HepG2 (cell line): ENCODE measurements at regions not wholly inside any gene's neighbourhood (a gene's known extent, or its start where the extent isn't known, plus 50 kb on each side); places are given as distances from the start of the nearest gene placed in this dataset.

Experiments
- ATAC-seq: fragments of 200-7000 bp; cut with Tn5 transposase; 3 replicates; pipeline ENCODE4 v1.9.1; 2020; ENCODE audit warnings: mild to moderate bottlenecking, moderate library complexity
- BruUV-seq: library from RNA; stranded (reverse); fragments of 400-500 nt; replicated peaks from 2 replicates; lab custom pipeline; 2021; lab: Mats Ljungman, UMichigan
- CTCF ChIA-PET: fragments of 300-600 bp; formaldehyde crosslinking; extraction: SDS; loops from one replicate; lab custom pipeline; 2021; ENCODE audit warnings: low total read pairs, inconsistent platforms, low intra/inter-chr PET ratio; lab: Yijun Ruan, JAX
- POLR2A ChIA-PET: fragments of 350-600 bp; sonication (Branson Sonifier 250); formaldehyde crosslinking; loops from one replicate; lab custom pipeline; 2020; ENCODE audit warnings: antibody characterized with exemption, inconsistent platforms; lab: Yijun Ruan, JAX
- DNase-seq: peaks from one replicate; pipeline ENCODE4 v3.0.0-alpha.2; 2015; ENCODE audit warnings: low spot score
- FAIRE-seq: peaks from 3 replicates; lab custom pipeline; 2011; peaks lifted over from hg19 to GRCh38; lab: Jason Lieb, UNC
- H2AFZ ChIP-seq: one replicate; pipeline ENCODE4 v1.6.1; 2011; ENCODE audit warnings: low read length, inconsistent platforms
- H3K27ac ChIP-seq: fragments of 300-600 bp; 3 replicates; pipeline ENCODE4 v1.8.0; 2011; ENCODE audit warnings: mixed run types, mild to moderate bottlenecking, mixed read lengths, low read length, inconsistent platforms; ENCODE audit not compliant: insufficient read depth; ENCODE audit errors: extremely low read length
- H3K27me3 ChIP-seq, 2 experiments: fragments of 200-600 bp in 1 of 2; 2 replicates in 1 of 2; 3 replicates in 1 of 2; pipeline versions ENCODE4 v1.6.0 to v1.8.0; 2011; ENCODE audit warnings: low read length in 2 of 2, mild to moderate bottlenecking in 2 of 2, moderate library complexity in 2 of 2, inconsistent platforms in 1 of 2; ENCODE audit not compliant: insufficient read depth in 2 of 2, control insufficient read depth in 1 of 2
- H3K36me3 ChIP-seq, 2 experiments: fragments of 200-600 bp in 1 of 2; replicated peaks in 1 of 2; 2 replicates in 1 of 2; 3 replicates in 1 of 2; pipeline versions ENCODE4 v1.5.1 to v1.8.0; 2011; ENCODE audit warnings: low read length in 2 of 2, inconsistent platforms in 1 of 2; ENCODE audit not compliant: insufficient read depth in 2 of 2, control insufficient read depth in 1 of 2
- H3K4me1 ChIP-seq: 2 replicates; pipeline ENCODE4 v1.5.1; 2012; ENCODE audit warnings: low read length, inconsistent platforms; ENCODE audit not compliant: insufficient read depth
- H3K4me2 ChIP-seq: 2 replicates; pipeline ENCODE4 v1.6.0; 2011; ENCODE audit warnings: low read depth, low read length, inconsistent platforms
- H3K4me3 ChIP-seq, 3 experiments: fragments of 200-600 bp in 1 of 3; sonication (generic), shearing (Covaris generic) in 1 of 3; replicated peaks in 1 of 3; 2 replicates each; pipeline ENCODE4 v1.5.1; 2011 to 2016; ENCODE audit warnings: low read length in 3 of 3, inconsistent platforms in 2 of 3, low read depth in 2 of 3, mild to moderate bottlenecking in 2 of 3, control low read depth in 1 of 3, mixed read lengths in 1 of 3; ENCODE audit not compliant: insufficient read depth in 1 of 3
- H3K79me2 ChIP-seq: one replicate; pipeline ENCODE4 v1.6.1; 2011; ENCODE audit warnings: low read length, inconsistent platforms; ENCODE audit not compliant: insufficient read depth
- H3K9ac ChIP-seq: 2 replicates; pipeline ENCODE4 v1.6.0; 2011; ENCODE audit warnings: mild to moderate bottlenecking, low read depth, low read length, inconsistent platforms; ENCODE audit not compliant: insufficient read depth
- H3K9me3 ChIP-seq: 2 replicates; pipeline ENCODE4 v1.5.1; 2012; ENCODE audit warnings: mild to moderate bottlenecking, low read length
- H4K20me1 ChIP-seq: 2 replicates; pipeline ENCODE4 v1.6.0; 2011; ENCODE audit warnings: inconsistent platforms, mild to moderate bottlenecking, low read length, moderate library complexity; ENCODE audit not compliant: insufficient read depth
- ATF7 ChIP-seq, 2 experiments: fragments of 450-650 bp in 1 of 2; sonication (generic) in 1 of 2; formaldehyde crosslinking in 1 of 2; IDR thresholded peaks; 2 replicates each; pipeline versions ENCODE4 v1.4.0 to v1.6.1; 2016 to 2020; ENCODE audit warnings: antibody characterized with exemption in 1 of 2, mild to moderate bottlenecking in 1 of 2, missing genetic modification reagents in 1 of 2
- FOXP1 ChIP-seq, 2 experiments: fragments of 450-650 bp in 1 of 2; IDR thresholded peaks; 2 replicates each; pipeline ENCODE4 v1.6.1; 2017 to 2018; ENCODE audit warnings: antibody characterized with exemption in 1 of 2
- THAP11 ChIP-seq: IDR thresholded peaks from 2 replicates; pipeline ENCODE4 v1.6.1; 2016; ENCODE audit warnings: missing biosample characterization, missing genetic modification reagents
- ZNF282 ChIP-seq: fragments of 450-650 bp; IDR thresholded peaks from 2 replicates; pipeline ENCODE4 v1.6.1; 2018; ENCODE audit not compliant: partially characterized antibody
- WGBS: methylation state at CpG from one replicate; pipeline ENCODE4 v1.1.6; 2017; ENCODE audit warnings: low lambda C conversion rate; 5-methylcytosine and 5-hydroxymethylcytosine counted together
- in situ Hi-C: cut with HindIII; loops from 2 replicates; pipeline ENCODE4 v1.10.0; 2017; ENCODE audit warnings: low pct_unique_long_range_greater_than_20kb; ENCODE audit not compliant: extremely low pct_ligation_motif_present
- intact Hi-C: fragments of 100-400 bp; cut with micrococcal nuclease; formaldehyde crosslinking; loops from one replicate; pipeline ENCODE4 v1.10.0; 2022; ENCODE audit not compliant: unreplicated experiment
- TF ChIP-seq, protein P1 (sequence below): sonication (generic); formaldehyde crosslinking; IDR thresholded peaks from 2 replicates; pipeline ENCODE4 v1.4.0; 2020; ENCODE audit warnings: missing genetic modification reagents
- TF ChIP-seq, protein P2 (sequence below): sonication (generic); formaldehyde crosslinking; IDR thresholded peaks from 2 replicates; pipeline ENCODE4 v1.4.0; 2020; ENCODE audit warnings: missing genetic modification reagents
- TF ChIP-seq, protein P3 (sequence below): sonication (generic); formaldehyde crosslinking; conservative IDR thresholded peaks from 2 replicates; pipeline ENCODE4 v1.4.0; 2020; ENCODE audit warnings: missing genetic modification reagents
- TF ChIP-seq, protein P4 (sequence below): sonication (generic); formaldehyde crosslinking; IDR thresholded peaks from 2 replicates; pipeline ENCODE4 v1.4.0; 2020; ENCODE audit warnings: mild to moderate bottlenecking, missing genetic modification reagents

DNA sequence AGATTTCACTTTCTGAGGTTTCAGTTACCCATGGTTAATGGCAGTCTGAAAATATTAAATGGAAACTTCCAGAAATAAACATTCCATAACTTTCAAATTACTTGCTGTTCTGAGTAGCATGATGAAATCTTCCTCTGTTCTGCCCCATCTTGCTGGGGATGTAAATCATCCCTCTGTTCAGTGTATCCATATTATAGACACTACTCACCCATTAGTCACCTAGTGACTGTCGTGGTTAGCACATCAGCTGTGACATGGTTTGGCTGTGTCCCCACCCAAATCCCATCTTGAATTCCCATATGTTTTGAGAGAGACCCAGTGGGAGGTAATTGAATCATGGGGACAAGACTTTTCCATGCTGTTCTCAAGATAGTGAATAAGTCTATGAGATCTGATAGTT lies 125.5 kb upstream of the GIMD1 start:
- no peak for DNase-seq

More for the DNA sequence above, 125.5 kb upstream of the GIMD1 start:
- H3K36me3 ChIP-seq: no peaks in the 10 kb centered on the region
- H4K20me1 ChIP-seq: no peaks in the 10 kb centered on the region
- in situ Hi-C loops: no loop called here
- H3K4me1 ChIP-seq: no peaks in the 10 kb centered on the region
- H3K27ac ChIP-seq: no peak overlapping the region
- FAIRE-seq (no peak), ATAC-seq (no peak)
- no TSS peak for BruUV-seq
- H3K79me2 ChIP-seq: no peaks in the 10 kb centered on the region
- 0% methylated on average over 1 of the region's 1 CpG for WGBS
- no peak overlapping the region for H2AFZ ChIP-seq
- TF ChIP-seq, protein P1, sequence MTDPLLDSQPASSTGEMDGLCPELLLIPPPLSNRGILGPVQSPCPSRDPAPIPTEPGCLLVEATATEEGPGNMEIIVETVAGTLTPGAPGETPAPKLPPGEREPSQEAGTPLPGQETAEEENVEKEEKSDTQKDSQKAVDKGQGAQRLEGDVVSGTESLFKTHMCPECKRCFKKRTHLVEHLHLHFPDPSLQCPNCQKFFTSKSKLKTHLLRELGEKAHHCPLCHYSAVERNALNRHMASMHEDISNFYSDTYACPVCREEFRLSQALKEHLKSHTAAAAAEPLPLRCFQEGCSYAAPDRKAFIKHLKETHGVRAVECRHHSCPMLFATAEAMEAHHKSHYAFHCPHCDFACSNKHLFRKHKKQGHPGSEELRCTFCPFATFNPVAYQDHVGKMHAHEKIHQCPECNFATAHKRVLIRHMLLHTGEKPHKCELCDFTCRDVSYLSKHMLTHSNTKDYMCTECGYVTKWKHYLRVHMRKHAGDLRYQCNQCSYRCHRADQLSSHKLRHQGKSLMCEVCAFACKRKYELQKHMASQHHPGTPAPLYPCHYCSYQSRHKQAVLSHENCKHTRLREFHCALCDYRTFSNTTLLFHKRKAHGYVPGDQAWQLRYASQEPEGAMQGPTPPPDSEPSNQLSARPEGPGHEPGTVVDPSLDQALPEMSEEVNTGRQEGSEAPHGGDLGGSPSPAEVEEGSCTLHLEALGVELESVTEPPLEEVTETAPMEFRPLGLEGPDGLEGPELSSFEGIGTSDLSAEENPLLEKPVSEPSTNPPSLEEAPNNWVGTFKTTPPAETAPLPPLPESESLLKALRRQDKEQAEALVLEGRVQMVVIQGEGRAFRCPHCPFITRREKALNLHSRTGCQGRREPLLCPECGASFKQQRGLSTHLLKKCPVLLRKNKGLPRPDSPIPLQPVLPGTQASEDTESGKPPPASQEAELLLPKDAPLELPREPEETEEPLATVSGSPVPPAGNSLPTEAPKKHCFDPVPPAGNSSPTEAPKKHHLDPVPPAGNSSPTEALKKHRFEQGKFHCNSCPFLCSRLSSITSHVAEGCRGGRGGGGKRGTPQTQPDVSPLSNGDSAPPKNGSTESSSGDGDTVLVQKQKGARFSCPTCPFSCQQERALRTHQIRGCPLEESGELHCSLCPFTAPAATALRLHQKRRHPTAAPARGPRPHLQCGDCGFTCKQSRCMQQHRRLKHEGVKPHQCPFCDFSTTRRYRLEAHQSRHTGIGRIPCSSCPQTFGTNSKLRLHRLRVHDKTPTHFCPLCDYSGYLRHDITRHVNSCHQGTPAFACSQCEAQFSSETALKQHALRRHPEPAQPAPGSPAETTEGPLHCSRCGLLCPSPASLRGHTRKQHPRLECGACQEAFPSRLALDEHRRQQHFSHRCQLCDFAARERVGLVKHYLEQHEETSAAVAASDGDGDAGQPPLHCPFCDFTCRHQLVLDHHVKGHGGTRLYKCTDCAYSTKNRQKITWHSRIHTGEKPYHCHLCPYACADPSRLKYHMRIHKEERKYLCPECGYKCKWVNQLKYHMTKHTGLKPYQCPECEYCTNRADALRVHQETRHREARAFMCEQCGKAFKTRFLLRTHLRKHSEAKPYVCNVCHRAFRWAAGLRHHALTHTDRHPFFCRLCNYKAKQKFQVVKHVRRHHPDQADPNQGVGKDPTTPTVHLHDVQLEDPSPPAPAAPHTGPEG (CRISPR knock-in tag): no peak
- no peak for TF ChIP-seq THAP11
- TF ChIP-seq, protein P2, sequence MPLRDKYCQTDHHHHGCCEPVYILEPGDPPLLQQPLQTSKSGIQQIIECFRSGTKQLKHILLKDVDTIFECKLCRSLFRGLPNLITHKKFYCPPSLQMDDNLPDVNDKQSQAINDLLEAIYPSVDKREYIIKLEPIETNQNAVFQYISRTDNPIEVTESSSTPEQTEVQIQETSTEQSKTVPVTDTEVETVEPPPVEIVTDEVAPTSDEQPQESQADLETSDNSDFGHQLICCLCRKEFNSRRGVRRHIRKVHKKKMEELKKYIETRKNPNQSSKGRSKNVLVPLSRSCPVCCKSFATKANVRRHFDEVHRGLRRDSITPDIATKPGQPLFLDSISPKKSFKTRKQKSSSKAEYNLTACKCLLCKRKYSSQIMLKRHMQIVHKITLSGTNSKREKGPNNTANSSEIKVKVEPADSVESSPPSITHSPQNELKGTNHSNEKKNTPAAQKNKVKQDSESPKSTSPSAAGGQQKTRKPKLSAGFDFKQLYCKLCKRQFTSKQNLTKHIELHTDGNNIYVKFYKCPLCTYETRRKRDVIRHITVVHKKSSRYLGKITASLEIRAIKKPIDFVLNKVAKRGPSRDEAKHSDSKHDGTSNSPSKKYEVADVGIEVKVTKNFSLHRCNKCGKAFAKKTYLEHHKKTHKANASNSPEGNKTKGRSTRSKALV: no peak
- no peak for TF ChIP-seq FOXP1 (IDR thresholded peaks at IDR 0.05)
- TF ChIP-seq FOXP1 (CRISPR knock-in tag; IDR thresholded peaks at IDR 0.05): no peak
- TF ChIP-seq, protein P3, sequence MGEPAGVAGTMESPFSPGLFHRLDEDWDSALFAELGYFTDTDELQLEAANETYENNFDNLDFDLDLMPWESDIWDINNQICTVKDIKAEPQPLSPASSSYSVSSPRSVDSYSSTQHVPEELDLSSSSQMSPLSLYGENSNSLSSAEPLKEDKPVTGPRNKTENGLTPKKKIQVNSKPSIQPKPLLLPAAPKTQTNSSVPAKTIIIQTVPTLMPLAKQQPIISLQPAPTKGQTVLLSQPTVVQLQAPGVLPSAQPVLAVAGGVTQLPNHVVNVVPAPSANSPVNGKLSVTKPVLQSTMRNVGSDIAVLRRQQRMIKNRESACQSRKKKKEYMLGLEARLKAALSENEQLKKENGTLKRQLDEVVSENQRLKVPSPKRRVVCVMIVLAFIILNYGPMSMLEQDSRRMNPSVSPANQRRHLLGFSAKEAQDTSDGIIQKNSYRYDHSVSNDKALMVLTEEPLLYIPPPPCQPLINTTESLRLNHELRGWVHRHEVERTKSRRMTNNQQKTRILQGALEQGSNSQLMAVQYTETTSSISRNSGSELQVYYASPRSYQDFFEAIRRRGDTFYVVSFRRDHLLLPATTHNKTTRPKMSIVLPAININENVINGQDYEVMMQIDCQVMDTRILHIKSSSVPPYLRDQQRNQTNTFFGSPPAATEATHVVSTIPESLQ (CRISPR knock-in tag): no peak
- no peak for TF ChIP-seq ATF7 (IDR thresholded peaks at IDR 0.05)
- no peak for TF ChIP-seq ATF7 (CRISPR knock-in tag; IDR thresholded peaks at IDR 0.05)
- TF ChIP-seq, protein P4, sequence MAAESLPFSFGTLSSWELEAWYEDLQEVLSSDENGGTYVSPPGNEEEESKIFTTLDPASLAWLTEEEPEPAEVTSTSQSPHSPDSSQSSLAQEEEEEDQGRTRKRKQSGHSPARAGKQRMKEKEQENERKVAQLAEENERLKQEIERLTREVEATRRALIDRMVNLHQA (CRISPR knock-in tag): no peak
- no peak for TF ChIP-seq ZNF282
- ChIA-PET CTCF (no interaction called here), POLR2A (no interaction called here)
- H3K9me3 ChIP-seq: peaks cover 5% of the 10 kb centered on the region; the same call in 1 of the 2 replicates
- H3K27me3 ChIP-seq: no peaks in the 10 kb centered on the region
- intact Hi-C loops: no loop called here
- no peak overlapping the region for H3K4me3 ChIP-seq
- H3K9ac ChIP-seq: no peak overlapping the region
- no peak overlapping the region for H3K4me2 ChIP-seq
